ENCODE measurements at regions not wholly inside any gene's neighbourhood (a gene's known extent, or its start where the extent isn't known, plus 50 kb on each side); places are given as distances from the start of the nearest gene placed in this dataset.
"Not testable (repeated sequence)": the region's sequence is repeated elsewhere in the genome, so short reads cannot be mapped to it uniquely, and the experiment has no call there.

GRCh38 chr4:164252286-164252685 lies 501.6 kb upstream of the SMIM31 start:
- Histone ChIP-seq H3K27me3 (ENCODE audit: control insufficient read depth, insufficient read depth, low read length) (no peaks in the 10 kb centered on the region), H3K9me3 (ENCODE audit: control insufficient read depth in 2 of 3, insufficient read depth in 1 of 3, low read length in 3 of 3) (no peaks in the 10 kb centered on the region), H3K36me3 (ENCODE audit: control insufficient read depth in 2 of 3, insufficient read depth in 3 of 3, low read length in 3 of 3) (no peaks in the 10 kb centered on the region), H3K9ac (ENCODE audit: low read length in 3 of 3) (no peak overlapping the region), H3K27ac (ENCODE audit: low read depth in 2 of 2, low read length in 2 of 2) (no peak overlapping the region), H3K4me1 (ENCODE audit: control insufficient read depth in 2 of 3, insufficient read depth in 2 of 3, low read depth in 1 of 3, low read length in 3 of 3) (no peaks in the 10 kb centered on the region), H3K4me3 (ENCODE audit: low read length in 3 of 3) (no peak overlapping the region)
- intact Hi-C loops (cut with DNase I) = no loop called here
- FAIRE-seq (no peak), DNase-seq (no peak)
- TF ChIP-seq, protein P1, sequence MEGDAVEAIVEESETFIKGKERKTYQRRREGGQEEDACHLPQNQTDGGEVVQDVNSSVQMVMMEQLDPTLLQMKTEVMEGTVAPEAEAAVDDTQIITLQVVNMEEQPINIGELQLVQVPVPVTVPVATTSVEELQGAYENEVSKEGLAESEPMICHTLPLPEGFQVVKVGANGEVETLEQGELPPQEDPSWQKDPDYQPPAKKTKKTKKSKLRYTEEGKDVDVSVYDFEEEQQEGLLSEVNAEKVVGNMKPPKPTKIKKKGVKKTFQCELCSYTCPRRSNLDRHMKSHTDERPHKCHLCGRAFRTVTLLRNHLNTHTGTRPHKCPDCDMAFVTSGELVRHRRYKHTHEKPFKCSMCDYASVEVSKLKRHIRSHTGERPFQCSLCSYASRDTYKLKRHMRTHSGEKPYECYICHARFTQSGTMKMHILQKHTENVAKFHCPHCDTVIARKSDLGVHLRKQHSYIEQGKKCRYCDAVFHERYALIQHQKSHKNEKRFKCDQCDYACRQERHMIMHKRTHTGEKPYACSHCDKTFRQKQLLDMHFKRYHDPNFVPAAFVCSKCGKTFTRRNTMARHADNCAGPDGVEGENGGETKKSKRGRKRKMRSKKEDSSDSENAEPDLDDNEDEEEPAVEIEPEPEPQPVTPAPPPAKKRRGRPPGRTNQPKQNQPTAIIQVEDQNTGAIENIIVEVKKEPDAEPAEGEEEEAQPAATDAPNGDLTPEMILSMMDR (IDR thresholded peaks at IDR 0.05; ENCODE audit: borderline replicate concordance, extremely low read depth, insufficient read depth) = no peak

DNA sequence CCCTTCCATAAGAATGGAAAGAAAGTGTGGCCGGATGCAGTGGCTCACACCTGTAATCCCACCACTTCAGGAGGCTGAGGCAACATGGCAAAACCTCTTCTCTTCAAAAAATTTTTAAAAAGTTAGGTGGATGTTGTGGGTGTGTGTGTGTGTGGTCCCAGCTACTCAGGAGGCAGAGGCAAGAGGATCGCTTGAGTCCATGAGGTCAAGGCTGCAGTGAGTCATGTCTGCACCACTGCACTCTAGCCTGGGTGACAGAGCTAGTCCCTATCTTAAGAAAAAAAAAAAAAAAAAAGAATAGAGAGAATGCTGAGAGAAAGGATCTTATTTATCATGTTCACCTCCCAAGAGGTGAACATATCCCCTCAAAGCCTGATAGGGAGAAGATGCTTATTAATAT lies 492.1 kb upstream of the SMIM31 start:
- Histone ChIP-seq H3K4me3 (ENCODE audit: low read length in 3 of 3) (no peak overlapping the region), H3K9me3 (ENCODE audit: control insufficient read depth in 2 of 3, insufficient read depth in 1 of 3, low read length in 3 of 3) (no peaks in the 10 kb centered on the region), H3K4me1 (ENCODE audit: control insufficient read depth in 2 of 3, insufficient read depth in 2 of 3, low read depth in 1 of 3, low read length in 3 of 3) (no peaks in the 10 kb centered on the region), H3K9ac (ENCODE audit: low read length in 3 of 3) (no peak overlapping the region), H3K27me3 (ENCODE audit: control insufficient read depth, insufficient read depth, low read length) (no peaks in the 10 kb centered on the region), H3K27ac (ENCODE audit: low read depth in 2 of 2, low read length in 2 of 2) (no peak overlapping the region), H3K36me3 (ENCODE audit: control insufficient read depth in 2 of 3, insufficient read depth in 3 of 3, low read length in 3 of 3) (no peaks in the 10 kb centered on the region)
- FAIRE-seq (no peak), DNase-seq (no peak)
- intact Hi-C loops (cut with DNase I) = no loop called here
- TF ChIP-seq, protein P1 (IDR thresholded peaks at IDR 0.05; ENCODE audit: borderline replicate concordance, extremely low read depth, insufficient read depth) = no peak

- DNase-seq; H3K27ac ChIP-seq (ENCODE audit: low read depth in 2 of 2, low read length in 2 of 2); H3K4me1 ChIP-seq (ENCODE audit: control insufficient read depth in 2 of 3, insufficient read depth in 2 of 3, low read depth in 1 of 3, low read length in 3 of 3); H3K36me3 ChIP-seq (ENCODE audit: control insufficient read depth in 2 of 3, insufficient read depth in 3 of 3, low read length in 3 of 3); H3K4me3 ChIP-seq (ENCODE audit: low read length in 3 of 3); intact Hi-C loops (cut with DNase I); FAIRE-seq; H3K9me3 ChIP-seq (ENCODE audit: control insufficient read depth in 2 of 3, insufficient read depth in 1 of 3, low read length in 3 of 3); H3K9ac ChIP-seq (ENCODE audit: low read length in 3 of 3); H3K27me3 ChIP-seq (ENCODE audit: control insufficient read depth, insufficient read depth, low read length): not testable (repeated sequence)
Measured at GRCh38 chr4:164262508-164262907, 491.4 kb upstream of the SMIM31 start.

DNA sequence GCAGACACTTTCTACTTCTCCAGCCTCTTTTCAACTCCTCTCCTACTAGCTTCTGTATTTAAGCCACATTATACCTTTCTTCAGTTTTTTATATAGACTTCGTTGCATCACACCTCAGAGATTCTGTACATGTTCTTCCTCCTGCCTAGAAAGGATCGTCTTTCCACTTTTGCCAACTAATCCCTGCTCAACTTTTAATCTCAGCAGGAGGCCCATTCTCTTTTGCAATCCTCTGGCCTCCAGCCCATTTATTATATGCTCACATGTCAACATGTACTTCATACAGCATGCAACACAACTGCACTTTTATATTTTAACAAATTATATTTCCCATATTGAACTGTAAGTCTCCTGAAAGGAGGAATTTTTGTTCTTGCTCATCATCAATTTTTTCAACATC lies 476.5 kb upstream of the SMIM31 start:
- H3K4me1 ChIP-seq (ENCODE audit: control insufficient read depth in 2 of 3, insufficient read depth in 2 of 3, low read depth in 1 of 3, low read length in 3 of 3); H3K36me3 ChIP-seq (ENCODE audit: control insufficient read depth in 2 of 3, insufficient read depth in 3 of 3, low read length in 3 of 3); H3K27ac ChIP-seq (ENCODE audit: low read depth in 2 of 2, low read length in 2 of 2); intact Hi-C loops (cut with DNase I); H3K4me3 ChIP-seq (ENCODE audit: low read length in 3 of 3); H3K9ac ChIP-seq (ENCODE audit: low read length in 3 of 3); DNase-seq; FAIRE-seq; H3K27me3 ChIP-seq (ENCODE audit: control insufficient read depth, insufficient read depth, low read length); H3K9me3 ChIP-seq (ENCODE audit: control insufficient read depth in 2 of 3, insufficient read depth in 1 of 3, low read length in 3 of 3): not testable (repeated sequence)

DNA sequence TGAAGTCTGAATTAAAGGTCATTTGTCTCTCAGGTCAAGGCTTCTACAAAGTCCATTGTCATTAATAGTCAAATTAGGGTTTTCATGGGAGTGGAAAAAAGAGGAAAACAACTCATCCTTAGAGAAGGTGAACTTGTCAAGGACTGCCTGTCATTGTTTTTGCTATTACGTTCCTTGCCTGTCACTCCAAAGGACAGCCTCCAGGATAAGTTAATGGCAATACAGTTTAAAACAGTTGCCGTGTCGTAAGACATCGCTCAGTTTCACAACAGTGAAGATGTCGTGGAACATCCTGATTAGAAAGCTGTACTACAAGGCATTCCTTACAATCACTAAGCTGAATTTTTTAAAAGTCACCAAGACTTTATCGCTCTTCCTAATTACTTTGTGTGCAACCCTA lies 466.8 kb upstream of the SMIM31 start:
- H3K9ac ChIP-seq (ENCODE audit: low read length in 3 of 3) = no peak overlapping the region
- DNase-seq (no peak), FAIRE-seq (no peak)
- no peaks in the 10 kb centered on the region for H3K36me3 ChIP-seq (ENCODE audit: control insufficient read depth in 2 of 3, insufficient read depth in 3 of 3, low read length in 3 of 3)
- no peak overlapping the region for H3K4me3 ChIP-seq (ENCODE audit: low read length in 3 of 3)
- H3K27ac ChIP-seq (ENCODE audit: low read depth in 2 of 2, low read length in 2 of 2) = no peak overlapping the region
- no peaks in the 10 kb centered on the region for H3K4me1 ChIP-seq (ENCODE audit: control insufficient read depth in 2 of 3, insufficient read depth in 2 of 3, low read depth in 1 of 3, low read length in 3 of 3)
- TF ChIP-seq, protein P1 (IDR thresholded peaks at IDR 0.05; ENCODE audit: borderline replicate concordance, extremely low read depth, insufficient read depth) = no peak
- H3K9me3 ChIP-seq (ENCODE audit: control insufficient read depth in 2 of 3, insufficient read depth in 1 of 3, low read length in 3 of 3) = no peaks in the 10 kb centered on the region
- intact Hi-C loops (cut with DNase I) = no loop called here
- H3K27me3 ChIP-seq (ENCODE audit: control insufficient read depth, insufficient read depth, low read length) = no peaks in the 10 kb centered on the region
